ENCODE measurements at regions not wholly inside any gene's neighbourhood (a gene's known extent, or its start where the extent isn't known, plus 50 kb on each side); places are given as distances from the start of the nearest gene placed in this dataset.

- TF ChIP-seq CTCF (IDR thresholded peaks at IDR 0.05) = no peak
- TF ChIP-seq POLR2A (IDR thresholded peaks at IDR 0.05) = no peak
Measured at GRCh38 chr3:13937131-13937530, 57.3 kb upstream of the WNT7A start.

Data from lower leg skin (tissue), 3 donors.